ENCODE measurements at regions not wholly inside any gene's neighbourhood (a gene's known extent, or its start where the extent isn't known, plus 50 kb on each side); places are given as distances from the start of the nearest gene placed in this dataset.

DNA sequence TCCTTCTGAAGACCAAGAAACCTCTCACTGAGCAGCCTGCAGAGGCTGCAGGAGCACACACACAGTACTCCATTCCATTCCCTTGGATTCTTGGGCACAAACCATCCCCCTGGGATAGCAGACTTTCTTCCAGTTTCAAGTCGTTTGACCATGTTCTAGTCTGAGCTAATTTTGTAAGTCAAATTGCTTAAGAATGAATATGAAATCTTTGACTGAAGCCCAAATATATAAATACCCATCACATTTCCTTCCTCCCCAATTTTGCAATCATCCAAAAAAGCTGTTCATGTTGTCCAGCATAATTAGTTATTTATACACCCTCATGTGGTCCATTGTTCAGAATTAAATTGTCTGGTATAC lies 231.2 kb upstream of the TPRG1 start:
- DNase-seq (ENCODE audit: low spot score) = no peak

DNA sequence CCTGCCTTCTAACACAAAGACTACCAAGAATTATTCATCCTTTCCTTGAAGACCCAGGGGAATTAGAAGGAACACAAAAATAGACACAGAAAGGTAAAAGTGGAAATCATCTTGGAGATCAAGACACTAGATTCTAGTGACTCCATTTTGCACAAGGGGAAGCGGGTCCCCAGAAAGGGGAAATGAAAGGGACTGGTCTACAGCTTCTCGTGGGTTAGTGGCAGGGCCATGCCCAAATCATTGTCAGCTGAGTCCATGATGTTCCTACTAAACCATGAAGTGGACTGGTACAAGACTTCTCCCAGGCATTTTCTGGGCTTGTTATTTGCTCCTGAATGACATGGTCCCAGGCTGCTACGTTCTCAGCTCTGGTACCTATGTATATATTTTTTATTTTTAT lies 230.7 kb upstream of the TPRG1 start:
- DNase-seq (ENCODE audit: low spot score) = no peak

DNA sequence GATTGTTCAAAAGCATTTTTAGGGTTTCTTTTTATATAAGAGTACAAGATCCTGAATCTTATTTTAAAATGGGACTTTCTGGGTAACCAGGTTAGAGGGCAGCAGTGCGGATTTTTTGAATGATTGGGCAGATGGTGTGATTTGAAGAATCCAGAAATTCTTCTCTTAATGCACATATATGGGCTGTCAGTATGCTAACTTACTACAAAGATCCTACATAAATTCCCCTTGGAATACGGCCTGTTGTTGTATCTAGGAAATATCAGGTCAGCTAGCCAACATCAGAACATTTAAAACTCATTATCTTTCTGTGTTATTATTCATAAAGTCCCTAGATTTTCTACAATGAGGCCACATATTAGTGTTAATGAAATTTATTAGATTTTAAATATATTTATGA lies 229.6 kb upstream of the TPRG1 start:
- DNase-seq (ENCODE audit: low spot score) = no peak

DNA sequence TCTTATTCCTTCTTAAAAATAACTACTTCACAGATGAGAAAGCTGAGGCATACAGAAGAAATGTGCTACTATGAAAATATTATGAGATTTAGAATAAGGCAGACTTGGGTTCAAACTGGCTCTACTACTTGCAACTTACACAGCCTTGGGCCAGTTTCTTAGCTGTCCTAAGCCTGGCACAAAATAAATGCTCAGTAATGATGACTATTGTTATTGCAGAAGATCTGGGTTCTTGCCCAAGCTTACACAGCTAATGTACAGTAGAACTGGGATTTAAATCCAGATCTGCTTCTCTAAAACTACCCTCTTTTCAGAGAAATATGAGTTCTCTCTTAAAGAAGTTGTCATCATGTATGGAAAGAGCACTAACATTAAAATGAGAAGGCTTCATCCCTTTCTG lies 228.2 kb upstream of the TPRG1 start:
- DNase-seq (ENCODE audit: low spot score) = no peak

DNA sequence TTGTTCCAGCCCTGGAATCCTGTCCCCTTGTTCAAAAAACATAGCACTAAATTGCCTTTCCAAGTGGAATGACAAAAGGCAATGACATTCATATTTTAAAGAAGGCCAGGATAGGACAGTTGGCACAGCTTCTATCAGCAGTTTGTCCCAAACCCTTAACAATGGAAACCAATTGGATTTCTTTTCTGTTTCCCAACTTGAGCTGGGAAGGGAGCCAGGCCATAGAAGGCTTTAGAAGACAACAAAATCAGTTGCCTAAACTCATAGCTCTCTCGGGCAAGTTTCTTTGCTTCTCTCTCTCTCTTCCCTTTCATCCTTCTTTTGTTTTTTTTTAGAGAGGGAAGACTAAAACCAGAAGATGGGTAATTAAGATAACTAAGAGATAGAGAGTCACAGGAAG lies 227.7 kb upstream of the TPRG1 start:
- DNase-seq (ENCODE audit: low spot score) = no peak

DNA sequence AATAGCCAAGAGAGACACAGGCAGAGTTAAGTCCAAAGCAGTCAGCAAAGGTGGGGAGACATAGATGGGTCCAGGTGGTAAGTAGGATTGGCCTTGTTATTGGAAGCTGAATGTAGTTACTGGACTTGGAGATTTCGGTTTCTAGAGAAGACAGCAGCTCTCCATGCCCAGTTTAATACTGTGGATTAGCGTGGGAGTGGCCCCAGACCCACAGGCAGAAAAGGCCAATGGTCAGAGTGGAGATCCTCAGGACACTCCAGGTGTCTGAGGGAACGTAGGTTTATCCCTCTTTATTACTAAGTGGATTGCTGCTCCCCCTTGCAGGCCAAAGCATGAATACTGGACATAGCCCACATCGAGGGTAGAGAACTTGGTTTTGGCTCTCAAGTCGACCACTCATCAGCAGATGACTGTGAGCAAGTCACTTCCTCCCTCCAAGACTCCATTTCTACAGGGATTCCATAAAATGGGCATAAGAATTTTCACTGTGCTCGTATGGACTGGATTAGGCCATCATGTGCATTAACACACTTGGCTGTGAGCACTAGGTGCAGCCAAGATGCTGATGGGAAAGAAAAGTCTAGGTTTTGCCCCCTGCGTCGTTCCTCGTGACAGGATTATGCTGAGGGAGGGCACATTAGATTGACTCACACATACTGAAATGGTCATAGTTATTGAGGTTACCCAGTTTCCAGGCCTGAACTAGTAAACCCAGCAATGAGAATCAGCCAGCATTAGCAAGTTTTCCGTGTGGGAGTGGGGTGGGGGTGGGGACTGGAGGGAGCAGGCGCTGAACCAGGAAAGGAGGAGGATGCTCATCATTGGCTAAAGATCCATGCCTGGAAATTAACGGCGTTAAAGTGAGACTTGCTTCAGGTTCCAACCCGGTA lies 225.2 kb upstream of the TPRG1 start:
- no peak for DNase-seq (ENCODE audit: low spot score)

DNA sequence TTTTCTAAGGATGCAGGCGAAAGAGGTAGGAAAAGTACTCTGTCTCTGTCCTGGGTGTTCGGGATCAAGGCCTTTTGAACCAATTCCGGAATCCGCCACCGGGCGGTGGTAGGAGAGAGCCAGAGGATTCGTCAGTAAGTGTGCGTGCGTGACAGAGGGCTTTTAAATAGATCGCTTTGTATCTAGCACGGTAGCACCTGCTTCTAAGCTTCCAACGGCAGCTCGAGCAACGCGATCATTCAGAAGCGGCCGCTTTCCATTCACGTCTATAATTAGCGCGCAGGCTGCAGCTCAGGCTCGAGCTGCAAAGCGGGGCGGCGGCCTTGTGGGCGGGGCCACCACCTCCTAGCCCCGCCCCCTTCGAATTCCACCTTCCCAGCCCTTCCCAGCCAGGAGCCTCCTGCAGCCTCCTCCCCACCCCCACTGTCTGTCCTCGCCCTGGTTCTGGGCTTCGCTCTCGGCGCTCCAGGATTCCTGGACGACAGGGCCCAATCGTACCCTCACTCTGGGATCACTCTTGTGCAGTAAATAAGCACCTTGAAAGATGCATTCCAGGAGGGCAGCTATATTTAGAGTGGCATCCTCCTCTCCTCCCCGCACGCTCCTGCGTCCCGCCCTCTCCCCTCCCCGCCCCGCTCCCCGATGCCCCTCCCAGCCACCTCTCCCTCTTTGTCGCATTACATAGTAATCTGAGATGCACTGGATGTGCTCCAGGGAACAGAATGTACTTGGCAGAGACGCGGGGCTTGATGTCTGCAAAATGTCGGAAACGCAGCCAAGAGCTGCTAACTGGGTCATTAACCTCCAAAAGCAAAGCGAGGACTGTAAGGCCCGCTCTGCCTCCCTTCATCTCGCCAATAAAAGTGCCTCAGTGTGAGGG lies 224.1 kb upstream of the TPRG1 start:
- DNase-seq (ENCODE audit: low spot score) = peak; percentile 90

DNA sequence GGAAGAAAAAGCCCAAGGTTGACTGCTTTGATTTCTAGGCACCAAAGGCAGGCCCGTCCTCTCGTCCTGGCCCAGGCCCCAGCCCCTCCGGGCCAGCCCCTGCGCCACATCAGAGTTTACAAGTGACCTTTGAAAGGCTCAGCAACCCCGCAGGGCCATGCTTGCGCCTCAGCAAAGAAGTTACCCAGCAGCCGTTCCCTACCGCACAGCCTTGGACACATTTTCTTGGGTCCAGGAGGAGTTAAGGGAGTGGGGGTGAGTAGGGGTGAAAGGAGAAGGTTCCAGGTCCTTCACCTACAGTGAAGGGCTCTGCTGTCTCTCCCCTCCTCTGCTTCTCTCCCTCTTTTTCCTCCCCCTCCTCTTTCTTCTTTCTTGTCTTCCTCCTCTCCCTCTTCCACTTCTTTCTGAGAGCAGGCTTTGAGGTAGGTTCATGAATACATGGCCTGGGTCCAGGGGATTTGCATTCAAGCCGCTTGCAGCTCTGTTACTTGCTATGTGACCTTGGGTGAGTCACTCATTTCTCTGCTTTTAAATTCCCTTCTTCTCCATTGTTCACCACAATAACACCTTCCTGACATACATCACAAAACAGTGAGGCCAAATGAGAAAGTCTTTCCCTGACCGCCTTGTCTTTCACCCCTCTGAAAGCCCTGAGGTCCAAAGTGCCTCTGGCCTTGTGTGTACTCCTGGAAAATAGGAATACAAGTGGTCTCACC lies 223.3 kb upstream of the TPRG1 start:
- DNase-seq (ENCODE audit: low spot score) = peak; percentile 57

DNA sequence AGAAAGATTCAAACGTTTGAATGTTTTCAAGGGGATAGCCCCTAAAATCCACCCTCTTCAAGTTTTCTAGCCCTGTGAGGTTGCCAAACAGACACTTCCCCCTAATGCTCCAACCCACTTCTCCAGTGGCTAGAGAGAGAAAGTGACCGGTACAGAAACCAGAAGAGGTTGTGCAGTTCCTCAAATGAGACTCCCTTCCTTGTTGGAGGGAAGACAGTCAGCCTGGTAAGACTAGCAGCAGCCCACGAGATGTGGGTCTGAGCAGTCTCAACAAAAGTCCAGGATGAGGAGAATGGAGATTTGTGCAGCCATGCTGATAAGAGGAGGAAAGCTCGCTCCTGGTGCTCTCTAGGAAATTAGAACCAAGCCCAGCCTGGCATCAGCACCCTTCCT lies 222.8 kb upstream of the TPRG1 start:
- DNase-seq (ENCODE audit: low spot score) = no peak

DNA sequence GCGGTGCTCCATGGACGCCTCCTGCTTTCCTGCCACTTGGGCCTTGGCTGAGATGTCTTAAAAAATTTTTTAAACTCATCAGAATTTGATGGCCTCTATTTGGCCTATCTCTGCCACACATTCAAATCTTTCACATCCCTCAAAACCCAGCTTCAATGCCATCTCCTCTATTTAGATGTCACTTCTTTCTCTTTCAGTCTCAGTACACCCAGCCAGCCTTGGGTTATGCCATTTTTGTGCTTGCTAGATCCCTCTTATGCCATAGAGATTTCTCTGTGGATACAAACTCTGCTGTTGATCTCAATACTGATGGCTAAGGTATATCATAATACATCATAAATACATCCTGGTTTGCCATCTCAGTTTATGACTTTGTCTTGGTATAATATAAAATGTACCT lies 222.3 kb upstream of the TPRG1 start:
- no peak for DNase-seq (ENCODE audit: low spot score)

DNA sequence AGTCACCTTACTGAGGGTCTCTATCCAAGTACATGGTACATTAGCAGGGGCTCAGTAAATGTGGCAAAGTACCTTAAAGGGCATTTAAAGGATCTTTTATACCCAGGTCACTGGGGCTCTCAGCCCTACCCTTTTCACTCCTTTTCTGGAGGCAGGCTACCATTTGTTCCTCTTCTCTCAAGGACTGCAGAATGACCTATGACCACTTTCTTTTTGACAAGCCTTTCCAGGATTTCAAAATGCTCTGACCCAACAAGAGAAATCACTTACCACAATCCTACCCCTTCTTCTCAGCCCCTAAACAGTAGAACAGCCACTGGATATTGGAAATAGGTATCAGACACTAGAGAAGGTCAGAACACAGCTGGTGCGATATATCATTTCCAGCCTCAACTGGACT lies 221.8 kb upstream of the TPRG1 start:
- no peak for DNase-seq (ENCODE audit: low spot score)

DNA sequence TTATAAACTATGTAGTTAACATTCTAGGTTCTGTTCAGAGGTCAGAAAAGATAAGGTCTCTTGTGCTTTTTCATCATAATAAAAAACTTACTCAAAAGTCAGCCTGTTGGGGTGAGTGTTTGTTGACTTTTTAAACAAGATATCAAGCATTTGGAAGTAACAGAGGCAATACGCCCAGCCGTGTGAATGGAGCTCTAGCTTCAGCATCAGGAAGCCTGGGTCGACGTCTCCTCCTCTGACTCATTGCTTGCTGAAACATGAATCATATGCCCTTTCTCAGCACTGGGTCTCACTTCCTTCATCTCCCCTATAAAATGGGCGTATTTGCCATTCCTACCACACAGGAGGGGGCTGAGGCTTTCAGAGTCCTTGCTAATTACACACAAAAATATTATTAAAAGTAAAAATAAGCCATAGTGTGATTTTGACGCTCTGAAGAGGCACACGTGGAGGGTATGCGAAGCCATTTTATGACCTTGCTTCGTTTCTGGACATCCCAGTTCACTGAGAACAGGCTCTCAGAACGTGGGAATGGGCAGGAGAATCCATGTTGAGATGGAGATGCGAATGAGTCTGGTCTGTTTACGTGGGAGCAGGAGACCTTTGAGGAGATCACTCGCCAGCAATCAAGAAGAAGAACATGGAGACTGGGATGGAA lies 220.8 kb upstream of the TPRG1 start:
- DNase-seq (ENCODE audit: low spot score) = peak; percentile 90

DNA sequence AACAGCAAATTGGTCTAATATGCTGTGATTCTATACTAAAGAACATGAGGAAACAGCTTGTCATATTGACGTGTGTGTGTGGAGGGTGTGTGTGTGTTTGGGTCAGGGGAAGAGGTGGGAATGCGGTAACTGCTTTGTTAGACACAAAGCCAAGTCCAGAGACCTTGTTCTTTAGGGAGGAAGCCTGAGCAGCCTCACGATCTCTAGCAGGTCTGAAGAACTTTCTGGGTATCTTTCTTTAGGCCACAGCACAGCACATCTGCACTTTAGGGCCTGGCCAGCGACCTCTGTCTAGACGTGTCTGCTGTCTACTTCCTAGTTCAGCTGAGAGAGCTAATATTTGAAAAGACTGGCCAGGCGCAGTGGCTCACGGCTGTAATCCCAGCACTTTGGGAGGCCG lies 220.0 kb upstream of the TPRG1 start:
- no peak for DNase-seq (ENCODE audit: low spot score)

DNA sequence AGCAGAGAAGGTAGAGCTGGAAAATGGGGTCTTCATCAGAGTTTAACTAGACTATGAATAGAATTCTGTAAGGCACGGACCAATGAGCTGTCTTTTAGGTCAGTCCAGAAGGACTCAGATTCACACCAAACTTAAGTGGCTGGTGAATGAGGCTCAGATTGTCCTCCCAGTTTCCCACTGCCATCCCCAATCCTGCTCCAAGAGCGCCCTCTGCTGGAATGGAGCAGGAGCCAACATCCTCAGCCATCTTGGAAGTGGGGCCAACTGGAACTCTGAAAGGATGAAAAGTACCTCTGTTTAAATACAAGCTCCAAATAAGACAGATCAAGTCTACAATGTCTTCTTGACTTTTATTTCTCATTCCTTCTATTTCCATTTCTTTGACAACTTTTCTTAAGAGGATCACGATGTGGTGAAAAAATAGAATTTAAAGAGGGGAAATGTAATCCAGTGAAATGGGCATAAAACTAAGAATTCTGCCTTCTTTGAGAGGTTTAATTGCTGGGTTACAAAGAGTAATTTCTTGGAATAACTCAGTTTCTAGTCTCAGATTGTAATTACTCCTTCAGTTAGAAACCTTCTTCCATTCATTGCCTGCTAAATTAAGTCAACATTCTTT lies 217.1 kb upstream of the TPRG1 start:
- DNase-seq (ENCODE audit: low spot score) = peak; percentile 75

DNA sequence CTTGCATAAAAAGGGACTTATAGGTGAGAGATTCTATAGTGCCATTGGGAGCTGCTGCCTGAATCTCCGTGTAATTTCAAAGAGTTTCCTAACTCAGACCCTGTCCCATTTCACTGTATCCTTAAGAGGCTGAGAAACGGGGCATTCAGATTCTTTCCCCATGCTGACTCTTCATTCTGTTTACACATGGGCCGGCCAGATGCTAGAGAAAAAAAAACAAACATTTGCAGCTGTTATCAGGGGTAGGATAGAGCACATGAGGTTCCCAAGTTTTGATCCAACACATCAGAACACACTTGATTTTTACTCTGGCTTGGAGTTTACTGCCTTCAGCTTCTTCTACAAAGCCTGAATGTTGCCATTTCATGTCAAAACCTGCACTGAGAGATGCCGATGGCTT lies 215.9 kb upstream of the TPRG1 start:
- no peak for DNase-seq (ENCODE audit: low spot score)

DNA sequence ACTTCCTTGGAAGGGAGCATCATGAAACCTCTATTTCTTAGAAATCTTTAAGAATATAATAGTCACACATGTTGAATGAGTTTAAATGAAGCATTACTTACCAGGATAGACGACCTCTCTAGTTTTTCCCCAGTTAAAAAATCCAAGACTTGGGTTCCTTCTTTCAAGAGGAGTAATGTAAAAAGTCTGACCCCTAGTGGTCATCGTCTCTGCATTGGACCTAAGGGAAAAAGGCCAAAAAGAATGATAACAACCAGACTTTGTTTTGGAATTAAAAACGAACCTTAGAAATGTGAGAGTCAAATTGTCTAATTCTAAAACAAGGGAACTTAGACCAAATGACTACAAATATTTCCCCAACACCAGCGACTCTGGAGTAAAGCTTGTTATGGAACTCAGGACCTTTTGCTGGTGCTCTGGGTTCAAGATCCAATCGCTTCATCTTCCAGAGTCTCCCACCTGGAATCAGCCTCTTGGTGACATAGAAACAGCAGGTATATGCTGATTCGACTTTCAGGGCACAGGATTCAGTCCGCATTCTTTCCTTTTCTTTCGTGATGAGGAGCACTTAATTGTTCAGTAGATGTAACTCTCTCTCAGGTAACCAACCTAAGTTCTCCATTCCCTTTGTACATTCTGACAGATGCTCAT lies 214.8 kb upstream of the TPRG1 start:
- DNase-seq (ENCODE audit: low spot score) = peak; percentile 64

DNA sequence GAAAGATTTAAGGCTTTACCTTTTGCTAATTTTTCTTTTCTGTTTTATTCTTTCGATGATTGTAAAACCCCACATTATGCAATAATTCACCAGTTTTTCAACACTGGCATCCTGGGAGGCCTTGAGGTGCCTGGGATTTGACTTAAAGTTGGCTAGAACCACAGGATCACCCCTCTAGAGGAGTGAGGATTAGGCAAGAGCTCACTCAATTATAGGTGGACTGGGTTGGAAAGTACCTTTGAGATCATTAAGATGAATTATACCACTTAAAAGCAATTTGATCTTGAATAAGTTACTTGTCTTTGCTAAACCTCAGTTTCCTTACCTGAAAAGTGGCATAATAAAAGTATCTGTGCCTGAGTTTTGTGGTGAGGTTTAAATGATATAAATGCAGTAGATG lies 212.8 kb upstream of the TPRG1 start:
- no peak for DNase-seq (ENCODE audit: low spot score)

DNA sequence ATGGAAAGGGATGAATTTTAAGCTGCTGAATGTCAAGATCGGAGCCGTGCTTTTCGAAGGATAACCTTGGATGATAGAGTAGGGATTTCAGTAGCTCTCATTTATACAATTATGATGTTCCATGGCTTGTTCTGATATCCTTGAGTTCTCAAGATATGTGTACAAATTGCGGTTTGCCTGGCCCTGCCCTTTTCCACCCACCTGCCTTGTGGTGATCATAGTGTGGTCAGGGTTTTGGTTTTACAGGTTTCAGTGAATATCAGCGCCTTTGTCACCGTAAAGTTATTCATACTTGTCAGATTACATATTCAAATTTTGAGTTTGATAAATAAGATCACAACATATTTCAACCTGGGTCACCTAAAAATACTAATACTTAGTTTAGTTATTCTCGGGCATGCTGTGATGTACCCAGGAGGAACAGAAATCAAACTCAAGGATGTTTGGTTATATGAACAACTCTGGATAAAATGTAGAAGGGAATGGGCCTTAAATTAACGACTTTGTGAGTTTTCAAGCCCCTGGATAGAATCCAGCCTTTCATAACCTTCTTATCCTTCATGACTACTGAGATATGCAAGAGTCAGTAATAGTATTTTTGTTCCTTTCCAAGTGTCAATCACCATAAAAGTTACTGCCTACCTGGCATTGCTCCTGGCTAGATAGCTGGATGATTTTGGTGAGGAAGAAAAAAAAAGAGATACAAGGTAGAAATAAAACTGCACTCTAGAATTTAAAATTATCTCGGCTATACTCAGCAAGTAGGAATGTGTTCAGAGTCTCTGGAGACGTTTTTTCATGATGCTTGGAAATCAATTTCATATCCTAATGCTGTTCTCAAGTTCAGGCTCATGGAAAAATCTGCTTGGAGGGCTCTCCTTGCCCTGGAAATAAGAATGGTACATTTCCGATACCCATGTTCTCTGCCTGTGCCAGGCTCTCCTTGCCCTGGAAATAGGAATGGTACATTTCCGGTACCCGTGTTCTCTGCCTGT lies 209.2 kb upstream of the TPRG1 start:
- DNase-seq (ENCODE audit: low spot score) = no peak

DNA sequence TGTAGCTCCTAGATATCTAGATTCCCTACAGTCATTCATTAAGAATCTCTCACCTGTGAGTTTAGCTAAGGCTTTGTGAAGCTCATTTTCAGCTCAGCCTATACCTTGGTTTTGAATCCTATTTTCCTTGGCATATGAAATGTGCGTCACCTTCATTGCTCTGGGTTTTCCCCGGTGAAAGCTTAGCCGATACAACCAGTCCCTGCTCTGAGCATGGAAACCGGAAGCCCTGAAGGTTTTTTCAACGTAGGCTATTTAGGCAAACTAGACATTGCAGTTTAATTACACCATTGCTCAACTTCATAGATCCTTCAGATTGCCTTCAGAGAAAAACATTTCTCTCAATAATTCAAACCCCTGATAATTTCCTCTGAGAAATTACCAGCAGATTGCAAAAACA lies 206.8 kb upstream of the TPRG1 start:
- no peak for DNase-seq (ENCODE audit: low spot score)

DNA sequence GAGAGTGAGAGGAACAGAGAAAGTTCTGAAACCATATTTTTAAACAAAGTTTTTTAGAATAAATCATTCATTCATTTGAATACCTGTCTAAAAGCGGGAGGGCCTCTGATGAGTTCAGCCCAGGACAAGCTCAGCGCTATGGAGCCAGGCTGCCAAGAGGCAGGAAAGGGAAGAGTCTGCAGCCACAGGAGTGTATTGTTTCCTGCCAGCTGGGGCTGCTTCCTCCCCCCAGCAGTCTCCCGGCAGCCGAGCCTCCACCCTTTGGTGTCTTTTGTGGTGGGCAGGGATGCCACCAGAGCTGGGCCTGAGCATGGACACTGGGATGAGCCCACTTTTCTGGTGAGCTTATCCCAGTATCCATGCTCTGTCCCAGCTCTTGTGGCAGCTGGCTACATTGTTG lies 199.5 kb upstream of the TPRG1 start:
- no peak for DNase-seq (ENCODE audit: low spot score)
